ENCODE measurements at regions not wholly inside any gene's neighbourhood (a gene's known extent, or its start where the extent isn't known, plus 50 kb on each side); places are given as distances from the start of the nearest gene placed in this dataset.
A peak's percentile ranks its signal among the peaks of the same experiment; 100 is the strongest.

DNA sequence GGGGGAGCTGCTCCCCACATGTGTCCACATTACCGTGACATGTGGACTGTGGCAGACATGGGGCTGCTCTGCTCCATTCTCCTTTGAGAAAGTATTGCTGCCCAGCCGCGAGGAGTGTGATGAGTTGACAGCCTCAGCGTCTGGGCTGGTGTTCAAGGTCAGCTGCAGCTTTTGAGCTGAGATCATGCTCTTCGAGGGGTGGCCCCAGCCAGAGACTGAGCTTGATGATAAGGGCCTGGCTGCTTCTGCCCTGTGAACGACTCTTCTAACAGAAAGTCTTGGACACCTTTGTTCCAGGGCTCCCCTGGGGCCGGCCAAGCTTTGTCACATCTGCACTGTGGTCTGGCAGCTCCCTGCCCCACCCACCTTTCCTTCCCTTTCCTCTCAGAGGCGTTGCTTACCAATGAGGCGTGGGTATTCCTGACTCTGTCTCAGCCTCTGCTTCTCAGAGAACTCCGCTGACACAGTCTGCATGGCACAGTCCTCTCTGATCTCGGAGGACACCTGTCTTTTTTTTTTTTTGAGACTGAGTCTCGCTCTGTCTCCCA lies 86.6 kb downstream of the CHRD start:
- Histone ChIP-seq H3K36me3 (ENCODE audit: control insufficient read depth, insufficient read depth, low read length) (no peaks in the 10 kb centered on the region), H3K27me3 (ENCODE audit: control insufficient read depth, insufficient read depth, low read length, poor library complexity, severe bottlenecking) (no peaks in the 10 kb centered on the region), H3K9me3 (ENCODE audit: control insufficient read depth, low read length) (no peaks in the 10 kb centered on the region), H3K9ac (ENCODE audit: extremely low read depth, low read length, poor library complexity, severe bottlenecking) (no peak overlapping the region), H3K4me3 (ENCODE audit: low read length) (no peak overlapping the region), H3K27ac (ENCODE audit: low read depth, low read length) (no peak overlapping the region), H3K4me1 (ENCODE audit: control insufficient read depth, insufficient read depth, low read length) (peaks cover 12% of the 10 kb centered on the region)
- DNase-seq, result peak; percentile 74
- peaks cover 2% of the 10 kb centered on the region for H3K27me3 Mint-ChIP-seq (ENCODE audit: insufficient read depth)
- H3K4me1 Mint-ChIP-seq, result peaks cover 10% of the 10 kb centered on the region
- no peaks in the 10 kb centered on the region for H3K36me3 Mint-ChIP-seq (ENCODE audit: low read depth)
- TF ChIP-seq, protein P1, sequence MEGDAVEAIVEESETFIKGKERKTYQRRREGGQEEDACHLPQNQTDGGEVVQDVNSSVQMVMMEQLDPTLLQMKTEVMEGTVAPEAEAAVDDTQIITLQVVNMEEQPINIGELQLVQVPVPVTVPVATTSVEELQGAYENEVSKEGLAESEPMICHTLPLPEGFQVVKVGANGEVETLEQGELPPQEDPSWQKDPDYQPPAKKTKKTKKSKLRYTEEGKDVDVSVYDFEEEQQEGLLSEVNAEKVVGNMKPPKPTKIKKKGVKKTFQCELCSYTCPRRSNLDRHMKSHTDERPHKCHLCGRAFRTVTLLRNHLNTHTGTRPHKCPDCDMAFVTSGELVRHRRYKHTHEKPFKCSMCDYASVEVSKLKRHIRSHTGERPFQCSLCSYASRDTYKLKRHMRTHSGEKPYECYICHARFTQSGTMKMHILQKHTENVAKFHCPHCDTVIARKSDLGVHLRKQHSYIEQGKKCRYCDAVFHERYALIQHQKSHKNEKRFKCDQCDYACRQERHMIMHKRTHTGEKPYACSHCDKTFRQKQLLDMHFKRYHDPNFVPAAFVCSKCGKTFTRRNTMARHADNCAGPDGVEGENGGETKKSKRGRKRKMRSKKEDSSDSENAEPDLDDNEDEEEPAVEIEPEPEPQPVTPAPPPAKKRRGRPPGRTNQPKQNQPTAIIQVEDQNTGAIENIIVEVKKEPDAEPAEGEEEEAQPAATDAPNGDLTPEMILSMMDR (conservative IDR thresholded peaks at IDR 0.05), result no peak
- 58 to 71% methylated on average over 10 to 12 of the region's 12 CpGs for WGBS, 2 experiments (ENCODE audit: insufficient coverage in 1 of 2, insufficient read length in 1 of 2)
- H3K4me3 Mint-ChIP-seq, result no peak overlapping the region
- H3K9me3 Mint-ChIP-seq, result no peaks in the 10 kb centered on the region
- no peak overlapping the region for H3K27ac Mint-ChIP-seq

DNA sequence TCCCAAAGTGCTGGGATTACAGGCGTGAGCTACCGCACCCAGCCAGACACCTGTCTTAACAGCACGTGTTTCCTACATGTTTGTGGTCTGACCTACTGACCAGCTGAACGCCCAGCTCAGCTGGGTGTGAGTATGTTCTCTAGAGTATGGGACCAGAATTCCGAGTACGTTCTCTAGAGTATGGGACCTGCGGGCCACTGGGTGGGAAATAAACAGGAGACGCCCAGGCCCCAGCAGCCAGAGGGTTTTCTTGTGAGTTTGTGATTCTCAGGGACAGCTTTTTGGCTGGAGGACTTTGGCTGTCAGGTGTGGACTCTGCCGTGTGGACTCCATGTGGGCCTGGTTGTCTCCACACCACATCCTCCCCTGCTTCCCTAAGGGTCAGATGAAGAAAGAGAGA lies 87.3 kb downstream of the CHRD start:
- peaks cover 2% of the 10 kb centered on the region for H3K27me3 Mint-ChIP-seq (ENCODE audit: insufficient read depth)
- Histone ChIP-seq H3K4me3 (ENCODE audit: low read length) (no peak overlapping the region), H3K9me3 (ENCODE audit: control insufficient read depth, low read length) (no peaks in the 10 kb centered on the region), H3K27ac (ENCODE audit: low read depth, low read length) (no peak overlapping the region), H3K9ac (ENCODE audit: extremely low read depth, low read length, poor library complexity, severe bottlenecking) (no peak overlapping the region), H3K36me3 (ENCODE audit: control insufficient read depth, insufficient read depth, low read length) (no peaks in the 10 kb centered on the region), H3K27me3 (ENCODE audit: control insufficient read depth, insufficient read depth, low read length, poor library complexity, severe bottlenecking) (no peaks in the 10 kb centered on the region), H3K4me1 (ENCODE audit: control insufficient read depth, insufficient read depth, low read length) (peaks cover 12% of the 10 kb centered on the region)
- no peak overlapping the region for H3K27ac Mint-ChIP-seq
- H3K9me3 Mint-ChIP-seq, result no peaks in the 10 kb centered on the region
- H3K4me1 Mint-ChIP-seq, result peaks cover 10% of the 10 kb centered on the region
- no peak overlapping the region for H3K4me3 Mint-ChIP-seq
- TF ChIP-seq, protein P1 (conservative IDR thresholded peaks at IDR 0.05), result no peak
- no peak for DNase-seq
- no peaks in the 10 kb centered on the region for H3K36me3 Mint-ChIP-seq (ENCODE audit: low read depth)
- whole genome bisulfite sequencing, 2 experiments (ENCODE audit: insufficient coverage in 1 of 2, insufficient read length in 1 of 2), result 93 to 96% methylated on average over 4 to 9 of the region's 9 CpGs

DNA sequence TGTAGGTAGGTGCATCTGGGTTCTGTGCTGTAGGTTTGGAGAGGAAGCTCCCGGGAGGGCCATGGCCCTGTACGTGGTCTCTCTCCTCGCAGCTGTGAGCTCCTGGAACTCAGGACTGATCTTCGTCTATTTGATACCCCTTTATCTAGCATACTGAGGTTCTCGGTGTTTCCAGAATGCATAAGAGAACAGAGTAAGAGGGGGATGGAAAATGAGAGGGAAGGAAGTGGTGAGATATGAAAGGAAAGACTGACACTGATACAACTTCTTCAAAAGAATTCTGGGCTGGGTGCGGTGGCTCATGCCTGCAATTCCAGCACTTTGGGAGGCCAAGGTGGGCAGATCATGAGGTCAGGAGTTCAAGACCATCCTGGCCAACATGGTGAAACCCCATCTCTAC lies 90.7 kb downstream of the CHRD start:
- Mint-ChIP-seq H3K9me3 (no peaks in the 10 kb centered on the region), H3K4me1 (peaks cover 8% of the 10 kb centered on the region), H3K27ac (no peak overlapping the region), H3K27me3 (ENCODE audit: insufficient read depth) (peaks cover 4% of the 10 kb centered on the region), H3K36me3 (ENCODE audit: low read depth) (no peaks in the 10 kb centered on the region), H3K4me3 (no peak overlapping the region)
- no peak overlapping the region for H3K9ac ChIP-seq (ENCODE audit: extremely low read depth, low read length, poor library complexity, severe bottlenecking)
- H3K9me3 ChIP-seq (ENCODE audit: control insufficient read depth, low read length), result no peaks in the 10 kb centered on the region
- H3K4me1 ChIP-seq (ENCODE audit: control insufficient read depth, insufficient read depth, low read length), result peaks cover 10% of the 10 kb centered on the region
- TF ChIP-seq, protein P1 (conservative IDR thresholded peaks at IDR 0.05), result no peak
- no peaks in the 10 kb centered on the region for H3K36me3 ChIP-seq (ENCODE audit: control insufficient read depth, insufficient read depth, low read length)
- no peak overlapping the region for H3K27ac ChIP-seq (ENCODE audit: low read depth, low read length)
- WGBS, 2 experiments (ENCODE audit: insufficient coverage in 1 of 2, insufficient read length in 1 of 2), result 67 to 93% methylated on average over 1 to 6 of the region's 6 CpGs
- DNase-seq, result no peak
- no peak overlapping the region for H3K4me3 ChIP-seq (ENCODE audit: low read length)
- no peaks in the 10 kb centered on the region for H3K27me3 ChIP-seq (ENCODE audit: control insufficient read depth, insufficient read depth, low read length, poor library complexity, severe bottlenecking)
